Colonic mucosa (tissue), 4 donors: ENCODE measurements at regions not wholly inside any gene's neighbourhood (a gene's known extent, or its start where the extent isn't known, plus 50 kb on each side); places are given as distances from the start of the nearest gene placed in this dataset.

Experiments used
- DNase-seq: peaks from one replicate; pipeline ENCODE4 v3.0.0-alpha.2; 2020
- H3K27ac ChIP-seq: fragments of 200-600 bp; one replicate; pipeline ENCODE4 v1.8.0; 2021
- H3K27me3 ChIP-seq: fragments of 200-600 bp; one replicate; pipeline ENCODE4 v1.8.0; 2021
- H3K36me3 ChIP-seq: fragments of 200-600 bp; one replicate; pipeline ENCODE4 v1.8.0; 2021
- H3K4me1 ChIP-seq: fragments of 200-600 bp; one replicate; pipeline ENCODE4 v1.8.0; 2021; ENCODE audit warnings: mild to moderate bottlenecking
- H3K4me3 ChIP-seq: fragments of 200-600 bp; one replicate; pipeline ENCODE4 v1.8.0; 2021
- H3K9ac ChIP-seq, 2 donors: one replicate each; pipeline ENCODE4 v1.7.0; 2013; ENCODE audit warnings: control low read depth in 2 of 2, low read depth in 2 of 2, low read length in 2 of 2
- H3K9me3 ChIP-seq: fragments of 200-600 bp; one replicate; pipeline ENCODE4 v1.8.0; 2021
- intact Hi-C: fragments of 100-400 bp; cut with DNase I; formaldehyde crosslinking; loops from one replicate; pipeline ENCODE4 v1.14.1; 2022
- TF ChIP-seq, protein P1 (sequence below): fragments of 200-600 bp; IDR thresholded peaks from one replicate; pipeline ENCODE4 v1.8.0; 2022; ENCODE audit warnings: antibody characterized with exemption, mild to moderate bottlenecking
- donor health status: healthy.
- donor health status: DM: no; HTN: no; CAD: no.
- donor health status: DM: no; HTN: no; CAD: no.

DNA sequence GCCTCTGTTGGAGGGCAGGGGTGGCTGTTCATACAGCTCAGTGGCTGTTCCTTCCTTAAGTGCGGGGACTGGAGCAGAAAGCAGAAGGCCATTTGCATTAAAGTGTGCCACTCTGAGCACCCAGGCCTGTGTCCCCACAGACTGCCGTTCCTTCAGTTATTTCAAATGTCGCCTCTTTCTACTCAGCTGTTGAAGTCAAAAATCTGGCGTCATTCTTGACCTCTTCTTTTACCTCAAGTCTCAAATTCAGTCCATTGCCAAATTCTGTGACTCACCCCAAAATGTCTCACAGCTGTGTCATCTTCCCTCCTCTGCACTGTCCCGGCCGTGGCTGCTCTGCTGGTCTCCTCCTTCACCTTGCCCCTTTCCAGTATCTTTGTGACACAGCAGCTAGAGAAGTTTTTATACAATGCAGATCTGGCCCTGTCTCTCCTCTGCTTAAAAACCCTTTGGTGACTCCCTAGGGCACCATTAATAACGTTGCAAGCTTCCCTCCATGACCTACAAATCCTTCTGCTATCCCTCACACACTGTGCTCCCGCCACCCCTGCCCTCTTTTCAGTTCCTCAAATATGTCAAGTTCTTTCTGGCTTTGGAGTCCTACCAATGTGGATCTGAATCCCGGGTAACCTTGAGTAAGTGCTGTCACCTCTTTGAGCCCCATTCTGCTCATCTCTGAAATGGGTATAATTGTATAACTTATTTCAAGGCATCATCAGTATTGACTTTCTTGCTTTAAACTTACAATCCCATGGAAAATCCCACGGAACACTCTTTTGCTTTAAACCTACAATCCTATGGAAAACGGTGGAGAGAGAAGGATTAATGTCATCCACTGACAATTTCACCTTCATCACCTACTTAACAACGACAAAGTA is 98.3 kb upstream of the BOD1 start:
- H3K4me1 ChIP-seq: no peaks in the 10 kb centered on the region
- no peak overlapping the region for H3K27ac ChIP-seq
- DNase-seq: no peak
- intact Hi-C loops: no loop called here
- TF ChIP-seq, protein P1, sequence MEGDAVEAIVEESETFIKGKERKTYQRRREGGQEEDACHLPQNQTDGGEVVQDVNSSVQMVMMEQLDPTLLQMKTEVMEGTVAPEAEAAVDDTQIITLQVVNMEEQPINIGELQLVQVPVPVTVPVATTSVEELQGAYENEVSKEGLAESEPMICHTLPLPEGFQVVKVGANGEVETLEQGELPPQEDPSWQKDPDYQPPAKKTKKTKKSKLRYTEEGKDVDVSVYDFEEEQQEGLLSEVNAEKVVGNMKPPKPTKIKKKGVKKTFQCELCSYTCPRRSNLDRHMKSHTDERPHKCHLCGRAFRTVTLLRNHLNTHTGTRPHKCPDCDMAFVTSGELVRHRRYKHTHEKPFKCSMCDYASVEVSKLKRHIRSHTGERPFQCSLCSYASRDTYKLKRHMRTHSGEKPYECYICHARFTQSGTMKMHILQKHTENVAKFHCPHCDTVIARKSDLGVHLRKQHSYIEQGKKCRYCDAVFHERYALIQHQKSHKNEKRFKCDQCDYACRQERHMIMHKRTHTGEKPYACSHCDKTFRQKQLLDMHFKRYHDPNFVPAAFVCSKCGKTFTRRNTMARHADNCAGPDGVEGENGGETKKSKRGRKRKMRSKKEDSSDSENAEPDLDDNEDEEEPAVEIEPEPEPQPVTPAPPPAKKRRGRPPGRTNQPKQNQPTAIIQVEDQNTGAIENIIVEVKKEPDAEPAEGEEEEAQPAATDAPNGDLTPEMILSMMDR: no peak
- H3K9me3 ChIP-seq: no peaks in the 10 kb centered on the region
- no peaks in the 10 kb centered on the region for H3K27me3 ChIP-seq
- no peaks in the 10 kb centered on the region for H3K36me3 ChIP-seq
- no peak overlapping the region for H3K9ac ChIP-seq
- no peak overlapping the region for H3K4me3 ChIP-seq

DNA sequence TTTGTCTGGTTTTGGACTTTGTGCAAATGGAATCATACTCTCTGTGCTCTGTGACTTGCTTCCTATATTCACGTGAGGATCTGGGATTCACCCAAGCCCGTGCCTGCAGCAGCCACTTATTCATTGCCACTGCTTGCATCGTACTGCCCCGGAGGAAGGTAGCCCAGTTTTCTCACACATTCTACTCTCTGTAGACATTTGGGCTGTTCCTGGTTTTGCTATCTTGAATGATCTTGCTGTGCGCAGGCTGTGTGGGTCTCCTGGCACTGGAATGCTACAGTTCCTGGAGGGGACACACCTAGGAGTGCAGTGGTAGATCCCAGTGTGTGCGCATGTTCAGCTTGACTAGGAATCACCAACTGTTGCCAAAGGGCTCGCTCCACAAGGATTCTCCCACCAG is 99.2 kb upstream of the BOD1 start:
- Histone ChIP-seq H3K9ac (no peak overlapping the region), H3K27me3 (no peaks in the 10 kb centered on the region), H3K4me3 (no peak overlapping the region), H3K36me3 (no peaks in the 10 kb centered on the region), H3K27ac (no peak overlapping the region), H3K9me3 (no peaks in the 10 kb centered on the region), H3K4me1 (no peaks in the 10 kb centered on the region)
- intact Hi-C loops: no loop called here
- TF ChIP-seq, protein P1: no peak
- no peak for DNase-seq

DNA sequence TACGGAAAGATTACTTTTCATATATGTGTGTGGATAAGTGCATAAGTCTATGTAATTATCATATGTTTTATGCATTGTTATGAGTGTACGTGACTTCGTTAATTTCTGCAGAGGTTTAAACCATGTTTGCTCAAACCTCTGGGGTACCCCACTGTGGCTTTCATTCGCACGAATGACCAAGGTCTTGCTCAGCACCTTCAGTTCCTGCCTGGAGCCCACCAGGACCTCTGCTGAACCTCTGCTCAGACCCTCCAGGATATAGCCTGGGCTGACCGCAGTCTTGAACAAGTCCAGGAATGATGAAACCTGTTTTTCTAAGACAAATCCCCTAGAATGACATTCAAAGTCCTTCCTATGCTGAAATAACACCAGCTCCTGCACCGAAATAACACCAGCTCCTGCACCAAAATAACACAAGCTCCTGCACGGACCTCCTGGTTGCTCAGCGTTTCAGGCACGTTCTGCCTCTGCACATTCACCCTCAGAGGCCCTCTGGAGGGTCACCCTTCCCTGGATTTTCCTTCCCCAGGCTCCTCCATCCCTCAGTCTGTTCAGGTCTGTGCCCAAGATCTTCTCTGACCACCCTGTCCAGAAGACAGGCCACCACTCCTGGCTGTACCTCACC is 99.7 kb upstream of the BOD1 start:
- TF ChIP-seq, protein P1: no peak
- H3K4me1 ChIP-seq: no peaks in the 10 kb centered on the region
- intact Hi-C loops: no loop called here
- H3K27me3 ChIP-seq: no peaks in the 10 kb centered on the region
- H3K9ac ChIP-seq: no peak overlapping the region
- H3K36me3 ChIP-seq: no peaks in the 10 kb centered on the region
- H3K4me3 ChIP-seq: no peak overlapping the region
- no peak overlapping the region for H3K27ac ChIP-seq
- H3K9me3 ChIP-seq: no peaks in the 10 kb centered on the region
- DNase-seq: no peak

DNA sequence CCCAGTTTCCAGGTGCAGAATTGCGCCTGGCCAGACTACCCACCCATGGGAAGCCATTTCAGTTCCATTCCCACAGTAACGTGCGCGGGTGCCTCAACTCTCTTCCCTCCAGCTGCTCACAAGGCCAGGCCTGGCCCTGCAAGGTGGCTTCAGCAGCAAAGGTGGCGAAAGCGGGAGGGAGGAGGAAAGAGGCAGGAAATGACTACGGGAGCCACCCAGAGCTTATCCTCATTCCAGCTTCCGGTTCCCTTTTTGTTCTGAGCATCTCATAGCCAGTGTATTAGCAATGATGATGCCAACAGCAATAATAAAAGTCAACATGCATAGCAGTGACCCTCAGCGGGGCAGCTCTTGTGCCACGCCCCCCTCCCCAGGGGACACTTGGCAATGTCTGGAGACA is 101.5 kb upstream of the BOD1 start:
- Histone ChIP-seq H3K36me3 (no peaks in the 10 kb centered on the region), H3K4me3 (no peak overlapping the region), H3K4me1 (no peaks in the 10 kb centered on the region), H3K9me3 (no peaks in the 10 kb centered on the region), H3K27me3 (no peaks in the 10 kb centered on the region), H3K9ac (no peak overlapping the region), H3K27ac (no peak overlapping the region)
- intact Hi-C loops: no loop called here
- DNase-seq: no peak
- TF ChIP-seq, protein P1: no peak

DNA sequence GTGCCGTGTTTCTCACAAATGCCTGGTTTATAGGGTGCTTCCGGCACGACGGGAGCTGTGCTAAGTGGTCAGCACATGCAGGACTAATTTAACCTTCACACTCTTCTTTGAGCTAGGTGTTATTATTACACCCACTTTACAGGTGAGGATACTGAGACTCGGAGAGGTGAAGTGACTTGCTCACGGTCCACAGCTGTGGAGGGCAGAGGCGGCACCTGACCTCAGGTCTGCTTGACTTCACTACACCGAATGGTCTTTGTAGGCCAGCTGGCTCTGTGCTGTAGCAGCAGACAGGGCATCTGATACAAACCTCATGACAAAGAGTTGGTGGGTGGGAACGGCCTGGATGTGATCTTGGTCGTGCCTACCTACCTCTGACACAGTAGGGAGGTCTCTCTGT is 102.0 kb upstream of the BOD1 start:
- Histone ChIP-seq H3K4me1 (no peaks in the 10 kb centered on the region), H3K27ac (no peak overlapping the region), H3K27me3 (no peaks in the 10 kb centered on the region), H3K36me3 (no peaks in the 10 kb centered on the region), H3K9ac (no peak overlapping the region), H3K9me3 (no peaks in the 10 kb centered on the region), H3K4me3 (no peak overlapping the region)
- intact Hi-C loops: no loop called here
- no peak for DNase-seq
- TF ChIP-seq, protein P1: no peak
